HCT116 (cell line): ENCODE measurements at regions not wholly inside any gene's neighbourhood (a gene's known extent, or its start where the extent isn't known, plus 50 kb on each side); places are given as distances from the start of the nearest gene placed in this dataset.

Experiments
- ATAC-seq: fragments of 200-7000 bp; cut with Tn5 transposase; 2 replicates; pipeline ENCODE4 v1.9.1; 2020; ENCODE audit warnings: mild to moderate bottlenecking, moderate library complexity
- BruUV-seq: library from RNA; stranded (reverse); fragments of 400-500 nt; replicated peaks from 2 replicates; lab custom pipeline; 2021; lab: Mats Ljungman, UMichigan
- CTCF ChIA-PET: fragments of 300-600 bp; sonication (Branson Sonifier 250); formaldehyde crosslinking; loops from one replicate; lab custom pipeline; 2021; ENCODE audit warnings: antibody characterized with exemption; lab: Charles Lee
- POLR2A ChIA-PET: fragments of 300-600, 350-600 bp; sonication (Branson Sonifier 250); formaldehyde crosslinking; loops from one replicate; lab custom pipeline; 2021; ENCODE audit warnings: antibody characterized with exemption; lab: Charles Lee
- RAD21 ChIA-PET, 2 experiments: fragments of 300-600 bp; sonication (Branson Sonifier 250); formaldehyde crosslinking; loops; one replicate each; lab custom pipeline; 2023; ENCODE audit warnings: low total read pairs in 2 of 2; ENCODE audit not compliant: uncharacterized antibody in 2 of 2, unreplicated experiment in 2 of 2, low non-redundant PET in 1 of 2; lab: Charles Lee
- DNase-seq: peaks from one replicate; pipeline ENCODE4 v3.0.0-alpha.2; 2010; ENCODE audit warnings: low read depth, low spot score
- H2AFZ ChIP-seq: fragments of 200-600 bp; shearing (Covaris generic), sonication (generic); 2 replicates; pipeline ENCODE4 v1.6.1; 2017; ENCODE audit warnings: low read depth, mixed run types, mixed read lengths, antibody characterized with exemption, low read length; ENCODE audit not compliant: poor library complexity, severe bottlenecking
- H3K27ac ChIP-seq: 2 replicates; pipeline ENCODE4 v1.5.1; 2012; ENCODE audit warnings: low read depth, low read length
- H3K27me3 ChIP-seq: fragments of 200-600 bp; sonication (generic); 2 replicates; pipeline ENCODE4 v1.6.1; 2016; ENCODE audit warnings: mixed run types, low read length, mixed read lengths; ENCODE audit not compliant: insufficient read depth
- H3K36me3 ChIP-seq, 2 experiments: fragments of 200-500 bp in 1 of 2; fragments of 200-600 bp in 1 of 2; sonication (Bioruptor generic) in 1 of 2; sonication (generic) in 1 of 2; 2 replicates each; pipeline versions ENCODE4 v1.5.1 to v1.6.1; 2014 to 2016; ENCODE audit warnings: low read length in 2 of 2, inconsistent platforms in 1 of 2, mixed read lengths in 1 of 2, mixed run types in 1 of 2; ENCODE audit not compliant: insufficient read depth in 2 of 2, control insufficient read depth in 1 of 2
- H3K4me1 ChIP-seq, 2 experiments: fragments of 200-600 bp in 1 of 2; sonication (generic) in 1 of 2; 2 replicates each; pipeline versions ENCODE4 v1.5.1 to v1.6.1; 2012 to 2017; ENCODE audit warnings: low read length in 2 of 2, inconsistent platforms in 1 of 2, mild to moderate bottlenecking in 1 of 2, mixed read lengths in 1 of 2, mixed run types in 1 of 2, moderate library complexity in 1 of 2; ENCODE audit not compliant: insufficient read depth in 2 of 2, control insufficient read depth in 1 of 2
- H3K4me2 ChIP-seq: fragments of 200-600 bp; sonication (generic); 2 replicates; pipeline ENCODE4 v1.6.1; 2017; ENCODE audit warnings: mixed run types, low read length, mixed read lengths
- H3K4me3 ChIP-seq, 2 experiments: fragments of 200-600 bp in 1 of 2; sonication (generic) in 1 of 2; replicated peaks in 1 of 2; 2 replicates each; pipeline ENCODE4 v1.5.1; 2011 to 2016; ENCODE audit warnings: low read length in 2 of 2, control low read depth in 1 of 2, low read depth in 1 of 2, mild to moderate bottlenecking in 1 of 2, mixed read lengths in 1 of 2, mixed run types in 1 of 2
- H3K79me2 ChIP-seq: fragments of 200-600 bp; sonication (generic); 2 replicates; pipeline ENCODE4 v1.6.1; 2017; ENCODE audit warnings: mild to moderate bottlenecking, mixed run types, low read length, moderate library complexity, mixed read lengths; ENCODE audit not compliant: insufficient read depth
- H3K9ac ChIP-seq: fragments of 200-600 bp; sonication (generic); 2 replicates; pipeline ENCODE4 v1.6.1; 2016; ENCODE audit warnings: low read length, mixed read lengths
- H3K9me2 ChIP-seq: fragments of 200-600 bp; sonication (generic), shearing (Covaris generic); 2 replicates; pipeline ENCODE4 v1.6.1; 2017; ENCODE audit warnings: mixed run types, mild to moderate bottlenecking, moderate library complexity; ENCODE audit not compliant: insufficient read depth
- H3K9me3 ChIP-seq, 2 experiments: fragments of 200-500 bp in 1 of 2; fragments of 200-600 bp in 1 of 2; sonication (Bioruptor generic) in 1 of 2; sonication (generic) in 1 of 2; 2 replicates each; pipeline ENCODE4 v1.6.1; 2014 to 2017; ENCODE audit warnings: low read length in 2 of 2, mixed read lengths in 2 of 2, inconsistent platforms in 1 of 2, low read depth in 1 of 2, mild to moderate bottlenecking in 1 of 2, mixed run types in 1 of 2, moderate library complexity in 1 of 2; ENCODE audit not compliant: control insufficient read depth in 1 of 2, insufficient read depth in 1 of 2
- H4K20me1 ChIP-seq: fragments of 200-600 bp; sonication (generic), shearing (Covaris generic); 2 replicates; pipeline ENCODE4 v1.6.1; 2017; ENCODE audit warnings: mixed run types, mild to moderate bottlenecking, moderate library complexity; ENCODE audit not compliant: insufficient read depth
- CEBPB ChIP-seq: IDR thresholded peaks from 2 replicates; pipeline ENCODE4 v1.6.1; 2012; ENCODE audit warnings: low read depth
- EGR1 ChIP-seq: IDR thresholded peaks from 2 replicates; pipeline ENCODE4 v1.6.1; 2012; ENCODE audit warnings: low read depth
- ELF1 ChIP-seq: IDR thresholded peaks from 2 replicates; pipeline ENCODE4 v1.6.1; 2012; ENCODE audit warnings: low read depth, borderline replicate concordance
- EZH2 ChIP-seq: fragments of 200-600 bp; sonication (generic); IDR thresholded peaks from 2 replicates; pipeline ENCODE4 v1.6.1; 2017; ENCODE audit warnings: antibody characterized with exemption, mixed run types
- EZH2phosphoT487 ChIP-seq: fragments of 200-600 bp; IDR thresholded peaks from 2 replicates; pipeline ENCODE4 v1.6.1; 2018; ENCODE audit warnings: antibody characterized with exemption, borderline replicate concordance
- JUND ChIP-seq: IDR thresholded peaks from 2 replicates; pipeline ENCODE4 v1.6.1; 2012
- MAX ChIP-seq: IDR thresholded peaks from 2 replicates; pipeline ENCODE4 v1.6.1; 2012
- POLR2A ChIP-seq: IDR thresholded peaks from 2 replicates; pipeline ENCODE4 v1.7.0; 2011; ENCODE audit warnings: borderline replicate concordance; ENCODE audit not compliant: insufficient read depth, insufficient read length; ENCODE audit errors: extremely low read depth
- RAD21 ChIP-seq: IDR thresholded peaks from 2 replicates; pipeline ENCODE4 v1.6.1; 2012; ENCODE audit warnings: low read depth, mild to moderate bottlenecking
- REST ChIP-seq: IDR thresholded peaks from 2 replicates; pipeline ENCODE4 v1.6.1; 2012; ENCODE audit warnings: low read depth
- SP1 ChIP-seq: IDR thresholded peaks from 2 replicates; pipeline ENCODE4 v1.6.1; 2012; ENCODE audit warnings: low read depth
- SRF ChIP-seq: IDR thresholded peaks from 2 replicates; pipeline ENCODE4 v1.6.1; 2012; ENCODE audit warnings: low read depth
- TCF7L2 ChIP-seq: IDR thresholded peaks from 2 replicates; pipeline ENCODE4 v1.7.0; 2011; ENCODE audit warnings: borderline replicate concordance, inconsistent platforms; ENCODE audit not compliant: insufficient read depth, insufficient read length; ENCODE audit errors: extremely low read depth
- YY1 ChIP-seq: IDR thresholded peaks from 2 replicates; pipeline ENCODE4 v1.6.1; 2011; ENCODE audit warnings: low read length, low read depth, moderate library complexity, mild to moderate bottlenecking; ENCODE audit not compliant: insufficient replicate concordance; ENCODE audit errors: extremely low read depth
- ZNF274 ChIP-seq: fragments of 200-500 bp; sonication (Bioruptor generic); IDR thresholded peaks from 2 replicates; pipeline ENCODE4 v1.6.1; 2014; ENCODE audit warnings: mild to moderate bottlenecking, low read depth, low read length, inconsistent platforms
- intact Hi-C: fragments of 100-400 bp; cut with micrococcal nuclease; formaldehyde crosslinking; loops from 2 replicates; pipeline ENCODE4 v1.10.0; 2022
- TF ChIP-seq, protein P1 (sequence below), 3 experiments: fragments of 200-600 bp in 1 of 3; sonication (generic) in 1 of 3; IDR thresholded peaks in 2 of 3; conservative IDR thresholded peaks in 1 of 3; 2 replicates each; pipeline ENCODE4 v1.5.1; 2012 to 2017; ENCODE audit warnings: low read depth in 2 of 3, low read length in 2 of 3, antibody characterized with exemption in 1 of 3, borderline replicate concordance in 1 of 3, control low read depth in 1 of 3, mild to moderate bottlenecking in 1 of 3, mixed read lengths in 1 of 3, mixed run types in 1 of 3, moderate library complexity in 1 of 3; ENCODE audit not compliant: insufficient read depth in 1 of 3

DNA sequence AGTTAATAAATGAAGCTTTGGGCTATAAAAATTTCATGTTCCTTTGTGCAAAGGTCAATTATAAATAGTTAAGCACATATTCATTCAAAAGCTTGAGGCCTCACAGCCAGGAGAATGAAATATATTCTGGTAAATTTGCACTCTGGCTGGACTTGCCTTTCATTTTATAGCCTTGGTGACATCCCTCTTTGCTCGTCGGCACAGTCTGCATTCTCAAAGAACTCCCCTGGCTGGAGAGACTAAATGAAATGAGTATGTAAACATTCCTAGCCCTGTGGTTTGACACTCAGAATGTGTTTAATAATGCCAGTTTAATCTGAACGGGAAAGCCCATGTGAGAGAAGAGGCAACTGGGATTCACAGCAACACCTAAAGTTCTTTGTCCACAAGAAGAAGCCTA, 285.6 kb downstream of the BRINP1 start:
- ChIA-PET CTCF (no interaction called here), POLR2A (no interaction called here), RAD21 (no interaction called here)
- Histone ChIP-seq H3K4me3 (no peak overlapping the region), H3K9me3 (peaks cover 0 to 15% of the 10 kb centered on the region in 2 experiments; a peak in 2 of 4 replicates), H3K4me1 (no peaks in the 10 kb centered on the region), H3K9ac (no peak overlapping the region), H3K36me3 (no peaks in the 10 kb centered on the region), H2AFZ (no peak overlapping the region), H3K27me3 (no peaks in the 10 kb centered on the region), H3K27ac (no peak overlapping the region), H3K9me2 (no peaks in the 10 kb centered on the region), H3K4me2 (no peak overlapping the region), H3K79me2 (no peaks in the 10 kb centered on the region), H4K20me1 (no peaks in the 10 kb centered on the region)
- intact Hi-C loops = no loop called here
- no TSS peak for BruUV-seq
- no peak for TF ChIP-seq MAX
- TF ChIP-seq POLR2A = no peak
- DNase-seq (no peak), ATAC-seq (no peak)

- H3K27ac ChIP-seq = no peak overlapping the region
- H3K4me3 ChIP-seq = no peak overlapping the region
- POLR2A ChIA-PET = no interaction called here
- no peaks in the 10 kb centered on the region for H3K36me3 ChIP-seq
- H3K9me2 ChIP-seq = no peaks in the 10 kb centered on the region
- DNase-seq = no peak
- RAD21 ChIA-PET = no interaction called here
- no peaks in the 10 kb centered on the region for H3K79me2 ChIP-seq
- no peaks in the 10 kb centered on the region for H3K4me1 ChIP-seq
- H3K9me3 ChIP-seq = peaks cover 0 to 18% of the 10 kb centered on the region in 2 experiments; a peak in 2 of 4 replicates
- no TSS peak for BruUV-seq
- H4K20me1 ChIP-seq = no peaks in the 10 kb centered on the region
- no peak overlapping the region for H3K4me2 ChIP-seq
- no peaks in the 10 kb centered on the region for H3K27me3 ChIP-seq
- CTCF ChIA-PET = no interaction called here
- ATAC-seq = no peak
- no peak overlapping the region for H3K9ac ChIP-seq
- no peak overlapping the region for H2AFZ ChIP-seq
- intact Hi-C loops = no loop called here
- TF ChIP-seq ZNF274 = no peak
- no peak for TF ChIP-seq CEBPB
- no peak for TF ChIP-seq TCF7L2
- TF ChIP-seq RAD21 = no peak
- no peak for TF ChIP-seq MAX
- no peak for TF ChIP-seq YY1
- TF ChIP-seq POLR2A = no peak
- no peak for TF ChIP-seq ELF1
- no peak for TF ChIP-seq JUND
- no peak for TF ChIP-seq EZH2
- TF ChIP-seq REST = no peak
- no peak for TF ChIP-seq SRF
- TF ChIP-seq, protein P1, sequence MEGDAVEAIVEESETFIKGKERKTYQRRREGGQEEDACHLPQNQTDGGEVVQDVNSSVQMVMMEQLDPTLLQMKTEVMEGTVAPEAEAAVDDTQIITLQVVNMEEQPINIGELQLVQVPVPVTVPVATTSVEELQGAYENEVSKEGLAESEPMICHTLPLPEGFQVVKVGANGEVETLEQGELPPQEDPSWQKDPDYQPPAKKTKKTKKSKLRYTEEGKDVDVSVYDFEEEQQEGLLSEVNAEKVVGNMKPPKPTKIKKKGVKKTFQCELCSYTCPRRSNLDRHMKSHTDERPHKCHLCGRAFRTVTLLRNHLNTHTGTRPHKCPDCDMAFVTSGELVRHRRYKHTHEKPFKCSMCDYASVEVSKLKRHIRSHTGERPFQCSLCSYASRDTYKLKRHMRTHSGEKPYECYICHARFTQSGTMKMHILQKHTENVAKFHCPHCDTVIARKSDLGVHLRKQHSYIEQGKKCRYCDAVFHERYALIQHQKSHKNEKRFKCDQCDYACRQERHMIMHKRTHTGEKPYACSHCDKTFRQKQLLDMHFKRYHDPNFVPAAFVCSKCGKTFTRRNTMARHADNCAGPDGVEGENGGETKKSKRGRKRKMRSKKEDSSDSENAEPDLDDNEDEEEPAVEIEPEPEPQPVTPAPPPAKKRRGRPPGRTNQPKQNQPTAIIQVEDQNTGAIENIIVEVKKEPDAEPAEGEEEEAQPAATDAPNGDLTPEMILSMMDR (IDR thresholded peaks at IDR 0.05 in 2 of 3, conservative IDR thresholded peaks at IDR 0.05 in 1 of 3; ENCODE audit: borderline replicate concordance in 1 of 3, insufficient read depth in 1 of 3, low read depth in 2 of 3, low read length in 2 of 3) = no peak
- TF ChIP-seq SP1 = no peak
- TF ChIP-seq EZH2phosphoT487 = no peak
- no peak for TF ChIP-seq EGR1
These were observed 282.6 kb downstream of the BRINP1 start for GRCh38 chr9:119086590-119086989.
